Heart right ventricle (tissue), 16 donors: ENCODE measurements at regions not wholly inside any gene's neighbourhood (a gene's known extent, or its start where the extent isn't known, plus 50 kb on each side); places are given as distances from the start of the nearest gene placed in this dataset.

Experiments used
- ATAC-seq, 8 donors: fragments of 200-7000 bp; cut with Tn5 transposase; one replicate each; pipeline ENCODE4 v1.9.1; 2020; ENCODE audit warnings: mild to moderate bottlenecking in 8 of 8, moderate library complexity in 8 of 8, moderate number of reproducible peaks in 1 of 8
- DNase-seq, 2 donors: peaks; one replicate each; pipeline ENCODE4 v3.0.0-alpha.2; 2020
- H3K27ac ChIP-seq, 10 donors: fragments of 200-600 bp; sonication (generic) in 2 of 10; one replicate each; pipeline versions ENCODE4 v1.5.0 to v1.8.0; 2020 to 2022; ENCODE audit warnings: mild to moderate bottlenecking in 3 of 10
- H3K27me3 ChIP-seq, 7 donors: fragments of 200-600 bp; one replicate each; pipeline ENCODE4 v1.8.0; 2021 to 2022; ENCODE audit warnings: mild to moderate bottlenecking in 2 of 7
- H3K36me3 ChIP-seq, 9 donors: fragments of 200-600 bp; sonication (generic) in 1 of 9; one replicate each; pipeline versions ENCODE4 v1.5.0 to v1.8.0; 2020 to 2022; ENCODE audit warnings: mild to moderate bottlenecking in 2 of 9
- H3K4me1 ChIP-seq, 9 donors: fragments of 200-600 bp; sonication (generic) in 1 of 9; one replicate each; pipeline versions ENCODE4 v1.5.0 to v1.8.0; 2020 to 2022; ENCODE audit warnings: mild to moderate bottlenecking in 4 of 9
- H3K4me3 ChIP-seq, 10 donors: fragments of 200-600 bp; sonication (generic) in 2 of 10; one replicate each; pipeline versions ENCODE4 v1.5.0 to v1.8.0; 2020 to 2022; ENCODE audit warnings: mild to moderate bottlenecking in 7 of 10, moderate library complexity in 2 of 10
- H3K9me3 ChIP-seq, 11 donors: fragments of 200-600 bp in 10 of 11; sonication (generic) in 2 of 11; one replicate each; pipeline versions ENCODE4 v1.5.0 to v1.8.0; 2013 to 2022; ENCODE audit warnings: mild to moderate bottlenecking in 2 of 11, control low read depth in 1 of 11, moderate library complexity in 1 of 11
- CTCF ChIP-seq, 9 donors: fragments of 200-600 bp; sonication (generic) in 2 of 9; IDR thresholded peaks; one replicate each; pipeline versions ENCODE4 v1.5.0 to v1.8.0; 2021 to 2022; ENCODE audit warnings: antibody characterized with exemption in 9 of 9, mild to moderate bottlenecking in 5 of 9, moderate library complexity in 1 of 9
- WGBS, 2 donors: extraction: QIAGEN DNeasy Blood & Tissue Kit; methylation state at CpG; one replicate each; pipeline ENCODE4 v1.1.7; 2013; ENCODE audit warnings: inconsistent platforms in 1 of 2; 5-methylcytosine and 5-hydroxymethylcytosine counted together
- intact Hi-C, 10 donors: fragments of 100-400 bp; cut with DNase I; formaldehyde crosslinking; loops; one replicate each; pipeline versions ENCODE4 v1.11.1 to v1.14.2; 2022
- donor health status: Arrhythmogenic right ventricular cardiomyopathy.
- donor health status: ischemic (EF 13 %, LVEDD 7.1; RV severe dilation, severe dysfunction).
- donor health status: healthy with polysubstance abuse.
- donor health status: DM: no; HTN: yes; CAD: no.
- donor health status: DM: no; HTN: no; CAD: no.
- donor health status: ischemic (EF 25% LVEDD 6.9; RV normal size, moderate dysfunction).
- donor health status: ischemic (EF 25% LVEDD 5.7; RV mildly dilated, moderate dysfunction).
- donor health status: healthy.
- donor health status: DM: yes; HTN: yes; CAD: no.
- donor health status: Ischemic cardiomyopathy.
- donor health status: ischemic (EF 35%, LVEDD 5.7; RV mildly dilated, moderate dysfunction).
- donor health status: nonischemic (EF 11% LVEDD 7.7; RV severe dilation, severe dysfunction).
- donor health status: DM: yes; HTN: yes; CAD: no.
- donor health status: PGD.
- donor health status: ischemic (EF 29% LVEDD 5.4; RV normal size, mild dysfunction).
- donor health status: nonischemic (EF 23%, LVEDD 6.1; RV moderate dilation, normal function).

DNA sequence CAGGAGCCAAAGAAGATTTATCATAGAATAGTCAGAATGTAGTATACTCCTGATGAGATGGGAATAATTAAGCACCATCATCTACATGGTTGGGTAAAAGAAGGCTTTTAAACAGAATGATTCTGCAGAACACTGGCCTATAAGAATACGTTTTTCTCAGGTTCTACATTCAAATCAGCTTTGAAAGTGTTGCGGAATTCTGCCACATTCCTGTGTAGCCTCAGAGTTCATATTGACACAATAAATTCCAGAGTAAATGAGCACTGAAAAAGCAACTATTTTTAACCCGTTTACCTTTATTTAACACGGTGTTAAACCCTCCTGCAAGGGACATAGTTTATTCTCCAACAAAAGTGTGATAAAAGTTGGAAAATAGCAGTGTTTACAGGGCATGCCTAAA, 950.2 kb upstream of the SLIT2 start:
- H3K4me1 ChIP-seq = no peaks in the 10 kb centered on the region
- intact Hi-C loops = no loop called here
- WGBS, 2 donors = 70% methylated on average over 4 of the region's 4 CpGs
- H3K4me3 ChIP-seq = no peak overlapping the region
- DNase-seq (no peak), ATAC-seq (no peak)
- H3K27me3 ChIP-seq = no peaks in the 10 kb centered on the region
- H3K27ac ChIP-seq = no peak overlapping the region
- peaks cover 0 to 11% (median 0%) of the 10 kb centered on the region in 11 donors for H3K9me3 ChIP-seq
- no peak for TF ChIP-seq CTCF (IDR thresholded peaks at IDR 0.05)
- H3K36me3 ChIP-seq = no peaks in the 10 kb centered on the region

DNA sequence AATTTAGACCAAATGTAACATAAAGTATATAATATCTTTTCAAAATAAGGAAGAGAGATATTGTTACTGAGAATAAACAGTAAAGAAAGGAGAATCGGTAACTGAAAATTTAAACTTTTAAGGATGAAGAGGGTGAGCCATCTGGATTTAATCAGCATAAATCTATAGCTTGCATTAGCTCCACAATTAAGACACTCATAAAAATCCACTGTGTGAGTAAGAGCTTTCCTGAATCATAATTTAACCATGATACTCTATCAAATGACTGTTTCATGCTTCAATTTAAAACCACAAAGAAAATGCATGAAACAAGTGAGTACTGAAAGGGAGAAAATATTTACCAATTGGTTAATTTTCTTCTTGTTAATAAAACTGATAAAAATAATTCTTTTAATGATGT, 951.5 kb upstream of the SLIT2 start:
- H3K4me1 ChIP-seq = no peaks in the 10 kb centered on the region
- H3K27me3 ChIP-seq = no peaks in the 10 kb centered on the region
- no peak for ATAC-seq
- no peak overlapping the region for H3K4me3 ChIP-seq
- H3K36me3 ChIP-seq = no peaks in the 10 kb centered on the region
- H3K27ac ChIP-seq = no peak overlapping the region
- H3K9me3 ChIP-seq = peaks cover 0 to 11% (median 0%) of the 10 kb centered on the region in 11 donors
- no peak for DNase-seq
- no peak for TF ChIP-seq CTCF (IDR thresholded peaks at IDR 0.05)
- intact Hi-C loops = no loop called here
- 84 to 92% methylated on average over 1 of the region's 1 CpG for WGBS, 2 donors

DNA sequence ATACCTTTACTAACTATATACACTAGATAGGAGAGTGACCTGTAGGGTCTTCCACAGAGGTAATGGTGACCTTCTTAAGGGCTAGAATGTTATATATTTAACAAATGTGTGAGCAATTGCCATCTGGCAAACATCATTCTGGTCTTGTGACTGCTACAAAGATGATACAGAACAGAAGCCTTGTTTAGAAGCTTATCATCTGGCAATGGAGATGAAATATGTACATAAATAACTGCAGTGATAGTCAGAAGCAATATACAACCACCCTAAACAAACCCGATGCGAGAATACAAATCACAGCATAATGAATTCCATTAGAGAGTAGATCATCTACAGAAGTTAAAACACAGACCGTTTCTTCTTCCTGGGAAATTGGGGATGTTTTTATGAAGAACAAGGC, 952.7 kb upstream of the SLIT2 start:
- Histone ChIP-seq H3K36me3 (no peaks in the 10 kb centered on the region), H3K9me3 (peaks cover 0 to 18% (median under 1%) of the 10 kb centered on the region in 11 donors), H3K27me3 (no peaks in the 10 kb centered on the region), H3K27ac (no peak overlapping the region), H3K4me1 (no peaks in the 10 kb centered on the region), H3K4me3 (no peak overlapping the region)
- TF ChIP-seq CTCF (IDR thresholded peaks at IDR 0.05) = no peak
- ATAC-seq (no peak), DNase-seq (no peak)
- intact Hi-C loops = no loop called here
- 40% methylated on average over 3 of the region's 3 CpGs for WGBS, 2 donors

GRCh38 chr4:19293781-19294180, 957.9 kb upstream of the SLIT2 start:
- TF ChIP-seq CTCF (IDR thresholded peaks at IDR 0.05) = no peak
- DNase-seq (no peak), ATAC-seq (no peak)
- Histone ChIP-seq H3K4me1 (no peaks in the 10 kb centered on the region), H3K4me3 (no peak overlapping the region), H3K27ac (no peak overlapping the region), H3K9me3 (peaks cover 0 to 42% (median 14%) of the 10 kb centered on the region in 11 donors), H3K27me3 (no peaks in the 10 kb centered on the region), H3K36me3 (no peaks in the 10 kb centered on the region)
- intact Hi-C loops = no loop called here
- 90 to 100% methylated on average over 1 of the region's 1 CpG for WGBS, 2 donors

DNA sequence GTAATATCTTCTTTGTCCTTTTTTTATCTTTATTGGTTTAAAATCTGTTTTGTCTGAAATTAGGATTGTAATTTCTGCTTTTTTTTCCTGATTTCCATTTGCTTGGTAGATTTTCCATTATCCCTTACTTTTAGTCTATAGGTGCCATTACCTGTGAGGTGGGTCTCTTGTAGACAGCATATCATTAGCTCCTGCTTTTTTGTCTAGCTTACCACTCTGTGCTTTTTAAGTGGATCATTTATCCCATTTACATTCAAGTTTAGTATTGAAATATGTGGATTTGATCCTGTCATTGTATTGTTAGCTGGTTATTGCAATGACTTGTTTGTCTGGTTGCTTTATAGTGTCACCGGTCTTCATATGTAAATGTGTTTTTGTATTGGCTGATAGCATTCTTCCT, 958.6 kb upstream of the SLIT2 start:
- Histone ChIP-seq H3K9me3 (peaks cover 0 to 42% (median 14%) of the 10 kb centered on the region in 11 donors), H3K4me3 (no peak overlapping the region), H3K4me1 (no peaks in the 10 kb centered on the region), H3K36me3 (no peaks in the 10 kb centered on the region), H3K27me3 (no peaks in the 10 kb centered on the region), H3K27ac (no peak overlapping the region)
- 0 to 98% methylated on average over 1 of the region's 1 CpG for WGBS, 2 donors
- DNase-seq = no peak
- TF ChIP-seq CTCF (IDR thresholded peaks at IDR 0.05) = no peak
- no peak for ATAC-seq
- intact Hi-C loops = no loop called here
